Renal pelvis (tissue), 1 donor: ENCODE measurements at regions not wholly inside any gene's neighbourhood (a gene's known extent, or its start where the extent isn't known, plus 50 kb on each side); places are given as distances from the start of the nearest gene placed in this dataset.
A peak's percentile ranks its signal among the peaks of the same experiment; 100 is the strongest.

Experiments
- DNase-seq: peaks from one replicate; pipeline ENCODE4 v3.0.0-alpha.2; 2013

DNA sequence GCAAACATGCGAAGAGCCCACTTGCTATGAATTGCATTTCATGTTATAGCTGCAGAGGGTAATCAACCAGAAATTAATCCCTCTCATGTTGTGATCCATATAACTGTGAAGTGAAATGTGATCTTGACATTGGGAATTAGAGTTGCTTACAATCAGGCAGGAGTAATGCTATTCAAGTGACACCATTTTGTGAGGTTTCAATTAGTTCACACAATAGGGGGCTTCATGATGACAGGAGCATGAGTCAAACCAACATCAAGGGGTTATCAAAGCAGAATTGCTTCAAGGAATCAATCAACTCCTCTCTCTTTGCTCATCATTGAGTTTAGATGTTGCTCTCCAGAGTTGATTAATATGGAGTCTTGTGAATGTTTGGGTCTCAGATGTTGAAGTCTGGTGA, 1585.2 kb upstream of the TENM4 start:
- DNase-seq: no peak

DNA sequence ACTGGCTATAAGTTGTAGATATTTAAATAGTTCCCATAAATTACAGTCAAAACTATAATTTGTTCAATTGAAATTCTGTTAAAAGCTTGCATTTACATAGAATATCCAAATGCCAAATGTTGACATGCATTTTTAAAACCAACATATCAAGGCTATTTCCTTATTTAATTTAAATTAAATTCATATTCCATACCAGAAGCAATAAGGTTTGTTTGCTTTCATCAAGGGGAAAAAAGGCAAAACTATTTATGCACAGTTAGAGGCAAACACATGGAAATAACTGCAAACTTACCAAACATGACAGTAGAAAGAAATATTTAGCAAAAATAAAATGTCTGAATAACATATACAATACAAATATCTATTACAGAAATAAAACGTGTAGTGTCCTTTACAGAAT, 1581.2 kb upstream of the TENM4 start:
- no peak for DNase-seq

DNA sequence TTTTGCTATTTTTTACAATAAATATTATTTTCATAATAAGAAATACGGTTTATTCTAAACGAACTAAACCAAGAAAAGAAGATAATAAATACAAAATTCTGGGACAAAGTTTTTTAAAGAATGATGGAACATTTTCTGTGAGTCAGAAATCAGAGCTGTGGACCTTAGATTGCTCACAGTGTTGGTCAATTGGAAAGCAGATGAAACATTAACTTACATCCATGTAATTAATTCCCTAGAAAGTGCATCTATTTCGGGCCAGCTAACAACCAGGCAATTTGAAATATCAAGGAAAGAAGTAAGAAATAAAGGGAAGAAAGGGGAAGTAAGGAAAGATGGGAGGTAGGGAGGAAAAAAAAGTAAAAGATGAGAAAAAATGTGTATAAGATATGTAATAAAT, 1569.8 kb upstream of the TENM4 start:
- DNase-seq: no peak

DNA sequence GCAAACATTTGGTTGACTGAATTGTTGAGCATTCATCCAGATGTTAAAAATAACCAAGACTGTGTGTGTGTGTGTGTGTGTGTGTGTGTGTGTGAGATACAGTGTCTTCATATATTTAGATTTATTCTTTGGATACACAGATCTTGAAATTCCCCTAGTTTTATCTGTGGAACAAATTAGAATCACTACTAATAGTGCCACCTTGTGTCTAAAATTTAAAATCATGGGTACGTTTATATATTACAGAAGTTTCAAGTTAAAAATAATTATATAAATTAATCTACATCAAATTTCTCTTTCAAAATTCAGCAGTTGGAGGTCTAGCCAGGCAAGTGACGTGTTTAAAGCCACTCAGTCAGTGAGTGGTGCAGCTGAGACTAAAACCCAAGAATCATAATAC, 1566.2 kb upstream of the TENM4 start:
- peak; percentile 27 for DNase-seq

DNA sequence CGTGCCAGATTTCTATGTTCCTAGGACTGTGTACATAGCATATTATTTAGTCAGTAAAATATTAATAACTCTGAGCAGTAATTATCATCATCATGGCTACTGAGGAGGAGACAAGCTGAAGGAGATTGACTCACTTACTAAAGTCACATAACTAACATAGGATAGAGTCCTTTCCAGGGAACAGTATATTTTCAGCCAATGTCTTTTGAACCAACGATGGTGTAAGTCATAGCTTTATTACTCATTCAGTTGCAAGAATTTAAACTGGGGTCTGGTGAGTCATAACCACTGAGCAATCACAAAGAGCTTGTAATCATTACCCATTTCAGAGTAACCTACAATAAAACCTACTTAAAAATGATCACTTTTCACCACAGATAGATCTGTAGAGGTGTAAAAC, 1564.8 kb upstream of the TENM4 start:
- DNase-seq: no peak

GRCh38 chr11:81004576-81004975, 1563.7 kb upstream of the TENM4 start:
- DNase-seq: no peak

DNA sequence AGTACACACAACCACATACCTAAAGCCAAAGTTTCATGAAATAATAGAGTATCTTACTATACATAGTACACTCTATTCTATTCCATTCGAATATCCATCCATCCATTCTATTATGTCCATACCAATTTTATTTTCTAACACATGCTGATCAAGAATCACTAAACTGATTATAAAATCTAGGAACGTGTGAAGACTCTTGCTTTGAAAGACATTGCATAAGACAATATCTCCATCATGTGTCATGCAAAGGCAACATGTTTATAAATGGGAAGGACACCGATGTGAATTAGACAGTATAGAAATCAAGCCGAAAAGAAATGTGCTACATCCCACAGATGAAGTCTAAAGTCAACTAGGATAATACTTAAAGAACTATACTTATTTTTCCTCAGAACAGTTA, 1561.5 kb upstream of the TENM4 start:
- DNase-seq: no peak

DNA sequence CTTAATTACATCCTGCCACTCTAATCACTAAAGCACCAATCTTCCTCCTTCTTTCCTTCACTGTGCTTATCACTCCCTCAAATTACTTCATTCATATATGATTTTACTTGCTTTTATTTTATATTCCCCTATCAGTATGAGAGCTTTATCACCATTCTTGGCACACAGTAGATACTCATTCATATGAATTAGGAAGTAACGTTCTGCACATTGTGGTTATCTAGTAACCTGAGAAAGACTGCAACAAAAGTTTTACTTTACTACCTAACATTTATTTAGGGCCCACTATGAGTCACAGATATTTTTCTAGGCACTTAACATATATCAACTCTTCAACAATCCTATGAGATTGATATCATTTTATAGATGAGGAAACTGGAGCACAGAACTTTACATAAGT, 1559.9 kb upstream of the TENM4 start:
- no peak for DNase-seq

DNA sequence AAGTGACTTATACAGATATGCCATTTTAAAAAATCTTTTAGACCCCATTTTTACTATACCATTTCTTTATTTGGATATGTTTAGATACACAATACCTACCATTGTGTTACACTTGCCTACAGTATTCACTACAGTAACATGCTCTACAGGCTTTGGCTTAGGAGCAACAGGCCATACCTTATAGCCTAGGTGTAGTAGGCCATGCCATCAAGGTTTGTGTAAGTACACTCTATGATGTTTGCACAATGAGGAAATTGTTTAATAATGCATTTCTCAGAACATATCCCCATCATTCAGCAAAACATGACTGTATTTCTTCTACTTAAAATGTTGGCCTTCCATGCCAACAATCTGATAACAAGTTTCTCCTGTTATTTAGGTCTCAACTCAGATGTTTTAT, 1559.5 kb upstream of the TENM4 start:
- no peak for DNase-seq

GRCh38 chr11:80995523-80995922, 1554.7 kb upstream of the TENM4 start:
- no peak for DNase-seq

DNA sequence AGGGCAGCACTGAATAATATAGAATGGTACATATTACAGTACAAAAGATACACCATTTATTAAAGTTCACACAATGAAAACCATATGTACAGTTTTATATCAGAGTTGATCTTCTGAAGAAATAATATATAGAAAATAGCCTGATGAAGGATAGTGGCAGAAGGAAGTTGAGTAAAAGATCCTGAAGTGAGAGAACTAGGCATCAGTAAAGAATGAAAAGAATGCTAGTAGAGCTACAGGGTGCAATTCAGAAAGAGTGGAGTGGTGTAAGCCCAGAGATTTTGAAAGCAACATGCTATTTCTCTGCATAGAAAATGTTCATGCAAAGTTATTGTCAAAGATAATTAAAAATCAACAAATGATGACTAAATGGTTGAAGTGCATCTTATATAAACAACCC, 1552.7 kb upstream of the TENM4 start:
- no peak for DNase-seq

DNA sequence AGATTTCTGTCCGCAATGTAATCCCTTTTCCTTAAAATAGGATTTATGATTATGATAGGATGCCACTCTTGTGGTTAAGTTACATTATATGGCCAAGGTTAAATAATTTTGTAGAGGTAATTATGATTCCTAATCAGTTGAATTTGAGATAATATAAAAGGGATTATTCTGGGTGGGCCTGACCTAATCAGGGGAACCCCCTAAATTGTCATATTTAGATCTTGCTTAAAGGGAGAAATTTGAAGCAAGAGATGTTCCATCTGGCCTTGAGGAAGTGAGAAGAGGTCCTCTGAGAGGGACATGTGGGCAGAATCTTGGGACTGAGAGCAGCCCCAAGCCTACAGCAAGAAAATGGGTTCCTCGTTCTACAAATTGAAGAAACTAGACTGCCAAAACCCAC, 1550.1 kb upstream of the TENM4 start:
- DNase-seq: no peak

DNA sequence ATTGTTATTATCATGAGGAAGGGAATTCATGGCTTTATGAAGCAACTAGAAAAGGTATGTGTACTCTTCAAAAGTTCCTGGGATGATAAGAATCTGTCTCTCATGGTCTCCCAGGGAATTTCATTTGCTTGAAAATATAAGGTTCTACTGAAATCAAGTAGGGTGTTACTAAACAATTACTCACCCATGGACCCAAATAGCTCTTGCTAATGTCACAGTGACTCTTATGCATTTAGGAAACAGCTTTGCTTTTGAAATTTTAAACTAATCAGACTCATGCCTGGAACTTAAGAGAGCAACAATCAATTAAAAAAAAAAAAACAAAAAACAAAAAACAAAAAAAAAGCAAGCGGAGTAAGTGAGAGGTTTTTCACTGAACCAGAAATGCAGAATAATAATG, 1546.3 kb upstream of the TENM4 start:
- DNase-seq: no peak

- DNase-seq: no peak
These were observed 1545.7 kb upstream of the TENM4 start for GRCh38 chr11:80986421-80987074.

- DNase-seq: no peak
These were observed 1539.4 kb upstream of the TENM4 start for GRCh38 chr11:80980227-80980626.

- DNase-seq: no peak
These were observed 1533.0 kb upstream of the TENM4 start for GRCh38 chr11:80973786-80974185.

DNA sequence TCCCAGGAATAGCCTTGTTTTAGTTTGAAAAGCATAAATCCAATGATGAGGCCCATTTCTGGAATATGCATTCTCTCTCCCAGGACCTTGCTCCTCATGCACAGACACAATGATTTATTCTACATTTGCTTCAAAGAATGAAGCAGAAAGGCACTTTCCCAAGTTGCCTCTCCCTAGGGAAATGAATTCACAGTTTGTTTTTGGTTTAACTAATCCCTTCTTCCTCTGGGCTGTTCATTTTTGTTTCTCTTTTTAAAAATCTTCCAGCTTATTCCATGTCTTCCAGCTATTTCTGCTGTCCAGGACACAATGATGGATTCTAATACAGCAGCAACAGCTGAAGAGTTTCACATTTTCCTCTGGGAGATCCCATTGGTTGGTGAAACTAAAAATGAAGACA, 1529.2 kb upstream of the TENM4 start:
- DNase-seq: no peak

GRCh38 chr11:80967649-80968048, 1526.8 kb upstream of the TENM4 start:
- DNase-seq: no peak

GRCh38 chr11:80960381-80961029, 1519.7 kb upstream of the TENM4 start:
- no peak for DNase-seq

DNA sequence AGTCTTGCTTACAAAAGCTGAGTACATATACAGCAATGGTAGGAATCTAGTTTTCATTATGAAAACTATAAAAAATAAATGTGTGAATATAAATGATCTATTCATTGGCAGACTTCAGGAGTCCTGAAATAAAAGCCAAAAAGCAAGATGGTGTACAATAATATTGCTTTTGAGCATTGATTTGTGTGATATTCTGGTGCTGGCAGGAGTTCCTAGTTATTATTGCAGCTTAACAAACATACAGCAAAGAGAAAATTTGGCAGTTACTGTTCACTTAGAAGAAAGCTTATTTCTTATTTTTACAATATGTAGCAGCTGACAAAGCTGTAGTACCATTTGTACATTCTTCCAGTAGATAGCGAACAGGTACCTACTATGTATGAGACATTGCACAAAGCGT, 1518.9 kb upstream of the TENM4 start:
- no peak for DNase-seq

GRCh38 chr11:80958987-80959386, 1518.2 kb upstream of the TENM4 start:
- DNase-seq: no peak

GRCh38 chr11:80958361-80958760, 1517.5 kb upstream of the TENM4 start:
- DNase-seq: no peak

DNA sequence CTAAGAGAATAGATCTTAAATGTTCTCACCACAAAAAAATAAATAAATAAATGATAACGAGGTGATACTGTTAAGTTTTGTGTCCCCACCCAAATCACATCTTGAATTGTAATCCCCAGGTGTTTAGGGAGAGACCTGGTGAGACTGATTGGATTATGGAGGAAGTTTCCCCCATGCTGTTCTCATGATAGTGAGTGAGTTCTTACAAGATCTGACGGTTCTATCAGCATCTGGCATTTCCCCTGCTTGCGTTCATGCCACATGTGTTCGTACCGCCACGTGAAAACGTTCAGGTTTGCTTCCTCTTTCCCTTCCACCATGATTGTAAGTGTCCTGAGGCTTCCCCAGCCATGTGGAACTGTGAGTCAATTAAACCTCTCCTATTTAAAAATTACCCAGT, 1514.8 kb upstream of the TENM4 start:
- no peak for DNase-seq

GRCh38 chr11:80948781-80949180, 1508.0 kb upstream of the TENM4 start:
- no peak for DNase-seq
